ENCODE measurements at regions not wholly inside any gene's neighbourhood (a gene's known extent, or its start where the extent isn't known, plus 50 kb on each side); places are given as distances from the start of the nearest gene placed in this dataset.

GRCh38 chr2:161030260-161031063, 129.8 kb upstream of the TANK start:
- Histone ChIP-seq H3K27me3 (ENCODE audit: insufficient read depth, insufficient read length) (no peaks in the 10 kb centered on the region), H3K4me1 (ENCODE audit: insufficient read depth, insufficient read length) (no peaks in the 10 kb centered on the region), H3K36me3 (ENCODE audit: insufficient read depth, insufficient read length, low read length) (no peaks in the 10 kb centered on the region), H3K9ac (ENCODE audit: insufficient read length, low read depth) (no peak overlapping the region), H3K9me3 (ENCODE audit: insufficient read depth, low read length) (no peaks in the 10 kb centered on the region), H3K4me3 (ENCODE audit: insufficient read length, low read depth) (no peak overlapping the region)
- no peak for TF ChIP-seq YY1 (IDR thresholded peaks at IDR 0.05; ENCODE audit: insufficient read depth, insufficient read length)
- no peak for TF ChIP-seq ZNF274 (IDR thresholded peaks at IDR 0.05; ENCODE audit: low read depth, low read length)
- no peak for TF ChIP-seq SUZ12 (IDR thresholded peaks at IDR 0.05; ENCODE audit: extremely low read depth, insufficient read depth, insufficient read length)
- DNase-seq (ENCODE audit: low read depth, low spot score): no peak

DNA sequence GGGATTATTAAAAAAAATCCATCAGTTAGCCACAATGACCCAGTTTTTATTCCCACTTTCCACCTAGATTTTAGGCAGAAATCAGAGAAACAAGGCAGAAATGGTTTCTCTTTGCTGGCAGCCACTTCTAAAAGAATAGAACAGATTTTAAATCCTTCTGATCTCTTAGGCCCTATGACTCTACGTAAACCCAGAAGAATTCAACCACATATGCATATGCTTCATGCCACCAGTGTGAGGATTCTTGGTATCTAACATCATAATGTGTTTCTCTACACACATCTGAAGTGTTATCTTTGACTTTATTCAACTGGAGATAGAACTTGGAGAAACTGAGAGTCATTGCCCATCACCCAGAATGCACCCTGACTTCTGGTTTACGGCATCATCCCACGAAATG, 128.7 kb upstream of the TANK start:
- Histone ChIP-seq H3K9ac (ENCODE audit: insufficient read length, low read depth) (no peak overlapping the region), H3K27me3 (ENCODE audit: insufficient read depth, insufficient read length) (no peaks in the 10 kb centered on the region), H3K4me1 (ENCODE audit: insufficient read depth, insufficient read length) (no peaks in the 10 kb centered on the region), H3K9me3 (ENCODE audit: insufficient read depth, low read length) (no peaks in the 10 kb centered on the region), H3K36me3 (ENCODE audit: insufficient read depth, insufficient read length, low read length) (no peaks in the 10 kb centered on the region), H3K4me3 (ENCODE audit: insufficient read length, low read depth) (no peak overlapping the region)
- TF ChIP-seq ZNF274 (IDR thresholded peaks at IDR 0.05; ENCODE audit: low read depth, low read length): no peak
- no peak for TF ChIP-seq YY1 (IDR thresholded peaks at IDR 0.05; ENCODE audit: insufficient read depth, insufficient read length)
- no peak for TF ChIP-seq SUZ12 (IDR thresholded peaks at IDR 0.05; ENCODE audit: extremely low read depth, insufficient read depth, insufficient read length)
- DNase-seq (ENCODE audit: low read depth, low spot score): no peak

DNA sequence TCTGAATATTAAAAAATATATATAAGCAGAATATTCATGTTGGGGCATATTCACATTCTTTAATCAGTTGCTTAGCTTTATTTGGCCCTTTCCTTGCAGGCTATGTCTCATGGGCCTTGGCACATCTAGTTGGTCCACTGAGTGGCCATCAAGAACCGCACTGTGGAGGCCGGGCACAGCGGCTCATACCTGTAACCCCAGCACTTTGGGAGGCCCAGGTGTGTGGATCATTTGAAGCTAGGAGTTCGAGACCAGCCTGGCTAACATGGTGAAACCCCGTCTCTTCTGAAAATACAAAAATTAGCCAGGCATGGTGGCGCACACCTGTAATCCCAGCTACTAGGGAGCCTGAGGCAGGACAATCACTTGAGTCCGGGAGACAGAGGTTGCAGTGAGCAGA, 127.6 kb upstream of the TANK start:
- no peaks in the 10 kb centered on the region for H3K36me3 ChIP-seq (ENCODE audit: insufficient read depth, insufficient read length, low read length)
- no peak overlapping the region for H3K4me3 ChIP-seq (ENCODE audit: insufficient read length, low read depth)
- H3K4me1 ChIP-seq (ENCODE audit: insufficient read depth, insufficient read length): no peaks in the 10 kb centered on the region
- no peaks in the 10 kb centered on the region for H3K9me3 ChIP-seq (ENCODE audit: insufficient read depth, low read length)
- TF ChIP-seq ZNF274 (IDR thresholded peaks at IDR 0.05; ENCODE audit: low read depth, low read length) (no peak), YY1 (IDR thresholded peaks at IDR 0.05; ENCODE audit: insufficient read depth, insufficient read length) (no peak), SUZ12 (IDR thresholded peaks at IDR 0.05; ENCODE audit: extremely low read depth, insufficient read depth, insufficient read length) (no peak)
- no peak overlapping the region for H3K9ac ChIP-seq (ENCODE audit: insufficient read length, low read depth)
- no peaks in the 10 kb centered on the region for H3K27me3 ChIP-seq (ENCODE audit: insufficient read depth, insufficient read length)
- DNase-seq (ENCODE audit: low read depth, low spot score): no peak

- Histone ChIP-seq H3K36me3 (ENCODE audit: insufficient read depth, insufficient read length, low read length) (no peaks in the 10 kb centered on the region), H3K4me1 (ENCODE audit: insufficient read depth, insufficient read length) (no peaks in the 10 kb centered on the region), H3K9me3 (ENCODE audit: insufficient read depth, low read length) (no peaks in the 10 kb centered on the region), H3K9ac (ENCODE audit: insufficient read length, low read depth) (no peak overlapping the region), H3K27me3 (ENCODE audit: insufficient read depth, insufficient read length) (no peaks in the 10 kb centered on the region), H3K4me3 (ENCODE audit: insufficient read length, low read depth) (no peak overlapping the region)
- DNase-seq (ENCODE audit: low read depth, low spot score): no peak
- TF ChIP-seq SUZ12 (IDR thresholded peaks at IDR 0.05; ENCODE audit: extremely low read depth, insufficient read depth, insufficient read length): no peak
- TF ChIP-seq YY1 (IDR thresholded peaks at IDR 0.05; ENCODE audit: insufficient read depth, insufficient read length): no peak
- TF ChIP-seq ZNF274 (IDR thresholded peaks at IDR 0.05; ENCODE audit: low read depth, low read length): no peak
These were observed 127.1 kb upstream of the TANK start for GRCh38 chr2:161033059-161033660.

DNA sequence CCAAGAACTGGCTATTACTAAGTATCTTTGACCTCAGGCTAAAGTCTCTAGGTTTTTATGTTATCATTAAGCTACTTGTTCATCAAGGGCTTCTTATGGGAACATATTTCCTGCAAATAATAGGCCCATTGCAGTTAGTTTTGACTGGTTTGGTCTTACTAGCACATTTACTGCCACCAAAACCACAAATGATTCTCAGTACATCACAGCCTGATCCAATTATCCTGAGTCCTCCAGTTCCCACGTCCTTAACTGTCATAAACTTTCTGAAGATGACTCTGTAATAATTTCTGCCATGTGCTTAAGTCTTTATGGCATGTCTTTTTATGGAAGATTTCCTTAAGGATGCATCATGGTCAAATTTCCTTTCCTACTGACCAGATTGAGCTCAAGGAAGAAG, 123.3 kb upstream of the TANK start:
- Histone ChIP-seq H3K4me1 (ENCODE audit: insufficient read depth, insufficient read length) (no peaks in the 10 kb centered on the region), H3K36me3 (ENCODE audit: insufficient read depth, insufficient read length, low read length) (no peaks in the 10 kb centered on the region), H3K9ac (ENCODE audit: insufficient read length, low read depth) (no peak overlapping the region), H3K27me3 (ENCODE audit: insufficient read depth, insufficient read length) (no peaks in the 10 kb centered on the region), H3K9me3 (ENCODE audit: insufficient read depth, low read length) (no peaks in the 10 kb centered on the region), H3K4me3 (ENCODE audit: insufficient read length, low read depth) (no peak overlapping the region)
- DNase-seq (ENCODE audit: low read depth, low spot score): no peak
- TF ChIP-seq ZNF274 (IDR thresholded peaks at IDR 0.05; ENCODE audit: low read depth, low read length): no peak
- TF ChIP-seq SUZ12 (IDR thresholded peaks at IDR 0.05; ENCODE audit: extremely low read depth, insufficient read depth, insufficient read length): no peak
- no peak for TF ChIP-seq YY1 (IDR thresholded peaks at IDR 0.05; ENCODE audit: insufficient read depth, insufficient read length)

GRCh38 chr2:161039071-161039470, 121.2 kb upstream of the TANK start:
- Histone ChIP-seq H3K9me3 (ENCODE audit: insufficient read depth, low read length) (no peaks in the 10 kb centered on the region), H3K4me1 (ENCODE audit: insufficient read depth, insufficient read length) (no peaks in the 10 kb centered on the region), H3K36me3 (ENCODE audit: insufficient read depth, insufficient read length, low read length) (no peaks in the 10 kb centered on the region), H3K9ac (ENCODE audit: insufficient read length, low read depth) (no peak overlapping the region), H3K27me3 (ENCODE audit: insufficient read depth, insufficient read length) (no peaks in the 10 kb centered on the region), H3K4me3 (ENCODE audit: insufficient read length, low read depth) (no peak overlapping the region)
- no peak for DNase-seq (ENCODE audit: low read depth, low spot score)
- TF ChIP-seq ZNF274 (IDR thresholded peaks at IDR 0.05; ENCODE audit: low read depth, low read length): no peak
- no peak for TF ChIP-seq SUZ12 (IDR thresholded peaks at IDR 0.05; ENCODE audit: extremely low read depth, insufficient read depth, insufficient read length)
- no peak for TF ChIP-seq YY1 (IDR thresholded peaks at IDR 0.05; ENCODE audit: insufficient read depth, insufficient read length)

- H3K4me3 ChIP-seq (ENCODE audit: insufficient read length, low read depth): no peak overlapping the region
- no peak overlapping the region for H3K9ac ChIP-seq (ENCODE audit: insufficient read length, low read depth)
- H3K27me3 ChIP-seq (ENCODE audit: insufficient read depth, insufficient read length): no peaks in the 10 kb centered on the region
- TF ChIP-seq ZNF274 (IDR thresholded peaks at IDR 0.05; ENCODE audit: low read depth, low read length): no peak
- no peak for DNase-seq (ENCODE audit: low read depth, low spot score)
- no peaks in the 10 kb centered on the region for H3K36me3 ChIP-seq (ENCODE audit: insufficient read depth, insufficient read length, low read length)
- H3K4me1 ChIP-seq (ENCODE audit: insufficient read depth, insufficient read length): no peaks in the 10 kb centered on the region
- H3K9me3 ChIP-seq (ENCODE audit: insufficient read depth, low read length): no peaks in the 10 kb centered on the region
These were observed 118.9 kb upstream of the TANK start for GRCh38 chr2:161041356-161041755.
